Right lobe of liver (tissue), 6 donors: ENCODE measurements at regions not wholly inside any gene's neighbourhood (a gene's known extent, or its start where the extent isn't known, plus 50 kb on each side); places are given as distances from the start of the nearest gene placed in this dataset.

Source experiments
- ATAC-seq, 4 donors: fragments of 200-7000 bp; cut with Tn5 transposase; one replicate each; pipeline ENCODE4 v1.9.1; 2020; ENCODE audit warnings: mild to moderate bottlenecking in 4 of 4, moderate library complexity in 4 of 4
- DNase-seq, 3 donors: peaks; one replicate each; pipeline ENCODE4 v3.0.0-alpha.2; 2020
- H3K27ac ChIP-seq, 3 donors: fragments of 200-600 bp; one replicate each; pipeline ENCODE4 v1.8.0; 2022
- H3K27me3 ChIP-seq, 2 donors: fragments of 200-600 bp; one replicate each; pipeline ENCODE4 v1.8.0; 2022
- H3K36me3 ChIP-seq, 4 donors: fragments of 200-600 bp; sonication (generic) in 1 of 4; one replicate each; pipeline versions ENCODE4 v1.5.1 to v1.8.0; 2017 to 2022; ENCODE audit warnings: control low read depth in 1 of 4
- H3K4me1 ChIP-seq, 4 donors: fragments of 200-600 bp; sonication (generic) in 1 of 4; one replicate each; pipeline versions ENCODE4 v1.5.1 to v1.8.0; 2017 to 2022; ENCODE audit warnings: control low read depth in 1 of 4
- H3K4me3 ChIP-seq, 3 donors: fragments of 200-600 bp; one replicate each; pipeline ENCODE4 v1.8.0; 2022
- H3K9me3 ChIP-seq, 4 donors: fragments of 200-600 bp; sonication (generic) in 1 of 4; one replicate each; pipeline versions ENCODE4 v1.5.1 to v1.8.0; 2017 to 2022; ENCODE audit warnings: control low read depth in 1 of 4
- CTCF ChIP-seq, 4 donors: fragments of 200-600 bp in 3 of 4; fragments of 450-650 bp in 1 of 4; IDR thresholded peaks; one replicate each; pipeline versions ENCODE4 v1.5.1 to v1.8.0; 2016 to 2022; ENCODE audit warnings: antibody characterized with exemption in 4 of 4, mild to moderate bottlenecking in 2 of 4
- POLR2A ChIP-seq: fragments of 450-650 bp; IDR thresholded peaks from one replicate; pipeline ENCODE4 v1.6.1; 2017; ENCODE audit warnings: antibody characterized with exemption, mild to moderate bottlenecking
- WGBS: methylation state at CpG from one replicate; pipeline ENCODE4 v1.1.6; 2018; ENCODE audit warnings: low coverage, low lambda C conversion rate; ENCODE audit not compliant: insufficient coverage; ENCODE audit errors: missing lambda C conversion rate; 5-methylcytosine and 5-hydroxymethylcytosine counted together
- intact Hi-C, 2 donors: fragments of 100-400 bp; cut with DNase I; formaldehyde crosslinking; loops; one replicate each; pipeline versions ENCODE4 v1.11.2 to v1.14.1; 2022
- donor health status: DM: no; HTN: yes; CAD: no.
- donor health status: DM: no; HTN: no; CAD: no.
- donor health status: DM: no; HTN: no; CAD: no.
- donor health status: DM: no; HTN: yes; CAD: no.
- donor health status: DM: no; HTN: yes; CAD: no.

- TF ChIP-seq CTCF (IDR thresholded peaks at IDR 0.05) (no peak), POLR2A (no peak)
- no peak for ATAC-seq
- 50% methylated on average over 1 of the region's 3 CpGs for whole genome bisulfite sequencing
These were observed 75.4 kb downstream of the PERP start for GRCh38 chr6:138031850-138032249.

GRCh38 chr6:138032571-138032970 is 74.6 kb downstream of the PERP start:
- Histone ChIP-seq H3K27ac (no peak overlapping the region), H3K4me1 (no peaks in the 10 kb centered on the region), H3K27me3 (no peaks in the 10 kb centered on the region), H3K4me3 (no peak overlapping the region), H3K9me3 (no peaks in the 10 kb centered on the region), H3K36me3 (no peaks in the 10 kb centered on the region)
- intact Hi-C loops, result no loop called here
- no CpG with 5 or more reads among the region's 3 CpGs for WGBS
- ATAC-seq (no peak), DNase-seq (no peak)
- TF ChIP-seq POLR2A (no peak), CTCF (IDR thresholded peaks at IDR 0.05) (no peak)

More at GRCh38 chr6:138031850-138032249, 75.4 kb downstream of the PERP start:
- Histone ChIP-seq H3K27ac (no peak overlapping the region), H3K4me3 (no peak overlapping the region), H3K9me3 (no peaks in the 10 kb centered on the region), H3K4me1 (no peaks in the 10 kb centered on the region), H3K36me3 (no peaks in the 10 kb centered on the region), H3K27me3 (no peaks in the 10 kb centered on the region)
- intact Hi-C loops, result no loop called here
- no peak for DNase-seq

GRCh38 chr6:138034229-138034628 is 73.0 kb downstream of the PERP start:
- Histone ChIP-seq H3K27ac (no peak overlapping the region), H3K27me3 (no peaks in the 10 kb centered on the region), H3K4me3 (no peak overlapping the region), H3K4me1 (no peaks in the 10 kb centered on the region), H3K9me3 (no peaks in the 10 kb centered on the region), H3K36me3 (no peaks in the 10 kb centered on the region)
- ATAC-seq (no peak), DNase-seq (no peak)
- WGBS, result 80% methylated on average over 1 of the region's 3 CpGs
- no peak for TF ChIP-seq CTCF (IDR thresholded peaks at IDR 0.05)
- TF ChIP-seq POLR2A, result no peak
- intact Hi-C loops, result no loop called here

GRCh38 chr6:138035070-138035469 is 72.1 kb downstream of the PERP start:
- intact Hi-C loops, result no loop called here
- TF ChIP-seq CTCF (IDR thresholded peaks at IDR 0.05) (no peak), POLR2A (no peak)
- 58% methylated on average over 2 of the region's 5 CpGs for WGBS
- Histone ChIP-seq H3K36me3 (no peaks in the 10 kb centered on the region), H3K4me3 (no peak overlapping the region), H3K27ac (no peak overlapping the region), H3K9me3 (no peaks in the 10 kb centered on the region), H3K27me3 (no peaks in the 10 kb centered on the region), H3K4me1 (no peaks in the 10 kb centered on the region)
- no peak for ATAC-seq
- DNase-seq, result no peak

- H3K4me1 ChIP-seq, result no peaks in the 10 kb centered on the region
- intact Hi-C loops, result no loop called here
- 71% methylated on average over 1 of the region's 5 CpGs for WGBS
These were observed 71.1 kb downstream of the PERP start for GRCh38 chr6:138036111-138036510.

More at GRCh38 chr6:138036111-138036510, 71.1 kb downstream of the PERP start:
- TF ChIP-seq CTCF (IDR thresholded peaks at IDR 0.05), result no peak
- TF ChIP-seq POLR2A, result no peak
- no peaks in the 10 kb centered on the region for H3K36me3 ChIP-seq
- H3K27me3 ChIP-seq, result no peaks in the 10 kb centered on the region
- H3K9me3 ChIP-seq, result no peaks in the 10 kb centered on the region
- ATAC-seq, result no peak
- no peak overlapping the region for H3K27ac ChIP-seq
- no peak for DNase-seq
- H3K4me3 ChIP-seq, result no peak overlapping the region
